NCI-H146 (cell line): ENCODE measurements at regions not wholly inside any gene's neighbourhood (a gene's known extent, or its start where the extent isn't known, plus 50 kb on each side); places are given as distances from the start of the nearest gene placed in this dataset.
A peak's percentile ranks its signal among the peaks of the same experiment; 100 is the strongest.

Experiments
- DNase-seq: peaks from one replicate; lab custom pipeline; 2025; lab: John Stamatoyannopoulos, UW

DNA sequence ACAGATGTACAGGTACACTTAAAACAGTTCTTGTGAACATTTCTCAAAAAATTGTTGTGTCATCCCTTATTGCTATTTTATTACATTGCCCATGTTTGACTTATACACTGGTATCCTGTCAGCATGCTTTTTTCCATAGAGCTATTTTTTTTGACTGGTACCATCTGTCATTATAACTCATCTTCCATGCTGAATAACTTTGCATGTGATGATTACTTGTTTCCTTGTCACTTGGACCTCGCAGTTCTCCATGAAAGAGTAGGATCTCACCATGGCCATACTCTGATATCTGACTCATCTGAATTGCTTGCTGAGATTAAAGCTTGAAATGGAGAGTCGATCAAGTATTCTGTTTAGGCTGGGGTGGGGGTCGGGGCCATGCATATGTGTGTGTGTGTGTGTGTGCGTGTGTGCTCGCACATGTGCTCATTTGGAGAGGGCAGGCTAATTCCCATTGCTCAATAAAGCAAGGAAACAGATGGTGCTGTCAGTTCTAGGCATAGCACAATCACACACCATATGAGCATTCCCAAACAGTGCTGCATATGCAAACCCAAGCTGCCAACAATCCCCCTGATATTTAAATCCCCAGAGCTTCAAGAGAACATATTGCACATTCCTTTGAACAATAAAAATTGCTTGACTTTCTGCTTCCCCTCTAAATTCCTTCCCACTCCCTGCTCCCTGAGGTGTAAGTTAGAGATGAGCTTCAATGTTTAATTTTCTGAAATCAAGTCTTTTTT is 62.9 kb downstream of the NHLRC3 start:
- no peak for DNase-seq

DNA sequence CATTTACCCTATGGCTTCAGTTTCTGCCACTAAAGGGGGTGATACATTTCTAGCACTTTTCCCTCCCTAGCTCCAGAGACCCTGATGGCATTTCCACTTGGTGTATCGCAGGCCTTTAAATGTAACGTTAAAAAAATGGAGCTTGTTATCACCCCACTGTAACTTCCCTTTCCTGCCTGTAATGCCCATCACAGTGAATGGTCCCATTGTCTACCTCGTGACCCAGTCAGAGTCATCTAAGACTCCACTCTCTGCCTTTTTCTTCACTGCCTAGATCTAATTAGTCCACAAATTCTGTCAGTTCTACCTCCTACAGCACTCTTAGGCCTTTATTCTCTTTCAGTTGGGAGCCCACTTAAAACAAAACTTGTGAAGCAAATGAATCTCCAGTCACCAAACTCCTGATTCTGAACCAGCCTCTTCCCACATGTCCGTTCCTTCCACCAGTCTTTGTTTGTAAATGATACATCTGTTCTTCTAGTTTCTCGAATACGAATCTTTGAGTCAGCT is 64.8 kb downstream of the NHLRC3 start:
- no peak for DNase-seq

GRCh38 chr13:39105110-39105509 is 66.9 kb downstream of the NHLRC3 start:
- peak; percentile 92 for DNase-seq

DNA sequence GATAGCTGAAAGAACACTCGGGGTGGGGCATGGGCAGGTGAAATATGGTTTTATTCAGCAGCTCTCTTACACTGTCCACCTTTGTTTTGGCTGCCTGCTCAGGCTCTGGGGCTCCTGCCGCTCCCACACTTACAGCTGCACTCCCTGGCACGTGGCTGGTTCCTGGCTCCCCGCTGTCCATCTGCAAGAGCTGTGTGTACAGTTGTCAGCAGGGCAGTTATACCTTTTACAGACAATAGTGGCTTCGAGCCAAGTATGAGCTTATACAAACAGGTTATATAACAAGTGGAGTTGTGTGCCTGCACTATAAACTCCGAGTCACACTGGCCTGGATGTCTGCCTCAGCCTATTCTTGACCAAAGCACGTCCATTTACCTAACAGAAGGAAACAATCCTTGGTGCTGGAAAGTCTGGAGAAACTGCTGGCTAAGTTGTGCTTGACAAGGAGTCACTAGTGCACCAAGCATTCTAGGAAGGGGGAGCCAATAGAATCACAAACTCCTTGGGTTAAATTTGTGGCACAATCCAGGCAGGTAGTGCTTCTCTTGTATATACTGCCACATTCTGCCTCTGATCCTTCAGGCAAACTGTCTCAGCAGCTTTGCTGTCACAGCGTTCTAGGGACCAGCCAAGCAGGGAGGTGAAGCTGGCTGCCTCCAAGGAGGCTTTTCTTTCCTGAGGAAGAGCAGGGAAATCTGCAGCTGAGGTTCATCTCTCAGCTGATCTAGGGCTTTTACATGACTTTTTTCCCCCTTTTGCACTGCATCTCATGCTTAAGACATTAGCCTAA is 68.2 kb downstream of the NHLRC3 start:
- peak; percentile 99 for DNase-seq

DNA sequence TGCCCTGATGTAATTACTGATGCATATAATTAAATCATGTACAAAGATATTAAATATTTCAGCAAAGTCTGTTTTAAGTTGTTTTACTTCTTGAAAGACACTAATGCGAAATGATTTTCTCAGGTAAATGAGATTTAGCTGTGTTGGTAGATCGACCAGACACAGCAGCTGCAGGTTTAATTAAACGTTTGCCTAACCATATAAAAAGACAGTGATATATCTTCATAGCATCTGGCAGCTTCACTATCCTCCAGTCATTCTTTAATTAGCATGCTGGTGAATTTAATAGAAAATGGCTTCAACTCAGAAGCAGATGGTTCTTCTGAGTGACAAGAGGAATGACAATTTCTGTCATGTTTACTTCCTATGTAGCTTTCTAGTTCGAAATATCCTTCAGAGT is 69.3 kb downstream of the NHLRC3 start:
- DNase-seq: peak; percentile 61

- peak; percentile 12 for DNase-seq
Measured at GRCh38 chr13:39108783-39109182, 70.5 kb downstream of the NHLRC3 start.

DNA sequence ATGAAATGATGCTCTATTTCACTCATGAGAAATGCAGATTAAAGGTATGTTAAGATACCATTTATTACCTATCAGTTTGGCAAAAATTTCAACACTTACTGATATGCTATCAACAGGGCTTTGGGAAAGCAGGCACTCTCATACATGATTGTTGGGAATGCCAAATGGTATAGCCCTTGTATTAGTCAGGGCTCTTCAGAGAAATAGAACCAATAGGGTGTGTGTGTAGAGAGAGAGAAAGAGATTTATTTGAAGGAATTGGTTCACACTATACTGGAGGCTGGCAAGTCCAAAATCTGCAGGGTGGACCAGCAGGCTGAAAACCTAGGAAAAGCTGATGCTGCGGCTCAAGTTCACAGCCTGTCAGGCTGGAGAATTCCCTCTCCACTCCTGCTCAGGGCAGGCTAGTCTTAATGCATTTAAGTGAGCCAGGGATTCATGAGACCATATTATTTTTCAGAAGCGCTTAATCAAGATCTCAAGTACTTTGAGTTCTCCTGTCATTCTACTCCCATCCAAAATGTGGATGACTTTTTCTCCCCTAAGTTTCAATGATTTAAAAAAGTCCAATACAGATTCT is 72.4 kb downstream of the NHLRC3 start:
- no peak for DNase-seq

GRCh38 chr13:39111145-39111544 is 72.9 kb downstream of the NHLRC3 start:
- no peak for DNase-seq

GRCh38 chr13:39119422-39119821 is 81.2 kb downstream of the NHLRC3 start:
- DNase-seq: no peak

- DNase-seq: no peak
Measured at GRCh38 chr13:39123578-39123977, 85.3 kb downstream of the NHLRC3 start.

GRCh38 chr13:39129213-39129612 is 91.0 kb downstream of the NHLRC3 start:
- peak; percentile 10 for DNase-seq

- DNase-seq: peak; percentile 80
Measured at GRCh38 chr13:39130301-39130700, 92.0 kb downstream of the NHLRC3 start.

DNA sequence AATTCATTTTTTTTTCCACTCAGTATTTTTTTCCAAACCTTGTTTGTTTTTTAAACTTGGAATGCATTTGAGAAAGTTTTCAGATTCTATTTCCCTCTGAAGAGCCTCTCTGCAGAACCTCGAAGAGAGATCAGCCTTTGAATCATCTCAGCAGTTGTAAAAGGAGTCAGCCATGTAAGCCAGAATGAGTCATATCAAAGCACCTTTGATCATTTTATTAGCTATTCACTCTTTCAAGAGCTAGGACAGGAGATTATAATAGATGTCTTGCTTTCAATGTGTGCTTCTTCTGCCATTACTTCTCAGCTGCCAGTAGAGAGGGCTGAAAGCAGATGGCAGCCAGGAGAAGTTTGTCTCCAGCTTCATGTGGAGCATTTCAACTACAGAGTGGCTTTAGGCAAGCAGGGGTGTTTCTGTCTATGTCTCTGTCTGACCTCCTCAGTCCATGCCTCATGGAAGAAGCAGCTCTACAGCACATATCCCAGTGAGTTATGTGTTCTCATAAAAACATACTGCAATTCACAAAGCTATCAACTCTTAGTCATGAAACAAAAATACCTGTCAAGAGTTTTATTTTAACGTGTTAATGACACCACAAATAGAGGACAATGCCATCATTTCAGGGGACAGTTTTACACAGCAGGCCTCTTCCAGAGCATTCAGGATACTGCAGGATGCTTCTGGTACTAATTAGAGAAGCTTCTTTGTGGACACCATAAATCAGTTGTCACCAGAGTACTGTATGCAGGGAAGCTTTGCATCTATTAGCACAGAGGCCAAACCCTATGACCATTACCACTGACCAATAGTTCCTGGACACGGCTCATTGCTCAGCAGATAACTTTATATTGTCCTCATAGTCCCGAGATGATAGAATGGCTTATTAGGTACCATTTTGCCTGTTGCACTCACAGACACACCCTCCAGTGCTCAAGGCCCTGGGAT is 94.3 kb downstream of the NHLRC3 start:
- DNase-seq: peak; percentile 98

DNA sequence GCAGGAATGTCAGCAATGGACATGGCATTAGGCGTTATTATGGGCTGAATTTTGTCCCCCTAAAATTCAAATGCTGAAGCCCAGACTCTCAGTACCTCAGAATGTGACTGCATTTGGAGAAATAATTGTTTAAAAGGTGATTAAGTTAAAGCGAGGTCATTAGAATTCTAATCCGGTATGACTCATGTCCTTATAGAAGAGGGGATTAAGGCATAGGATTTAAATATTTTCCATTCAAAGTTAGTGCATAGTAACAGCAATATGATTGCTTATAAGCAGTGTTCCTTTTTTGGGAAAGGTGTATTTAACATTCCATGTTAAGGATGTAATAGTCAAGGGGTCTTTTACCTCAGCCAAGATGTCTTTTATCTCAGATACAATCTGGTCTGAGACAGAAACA is 95.5 kb downstream of the NHLRC3 start:
- no peak for DNase-seq

- no peak for DNase-seq
Measured at GRCh38 chr13:39134574-39134973, 96.3 kb downstream of the NHLRC3 start.

GRCh38 chr13:39144391-39144790 is 106.1 kb downstream of the NHLRC3 start:
- peak; percentile 48 for DNase-seq

GRCh38 chr13:39144941-39145533 is 106.8 kb downstream of the NHLRC3 start:
- peak; percentile 28 for DNase-seq

- peak; percentile 71 for DNase-seq
Measured at GRCh38 chr13:39148513-39148961, 110.3 kb downstream of the NHLRC3 start.

DNA sequence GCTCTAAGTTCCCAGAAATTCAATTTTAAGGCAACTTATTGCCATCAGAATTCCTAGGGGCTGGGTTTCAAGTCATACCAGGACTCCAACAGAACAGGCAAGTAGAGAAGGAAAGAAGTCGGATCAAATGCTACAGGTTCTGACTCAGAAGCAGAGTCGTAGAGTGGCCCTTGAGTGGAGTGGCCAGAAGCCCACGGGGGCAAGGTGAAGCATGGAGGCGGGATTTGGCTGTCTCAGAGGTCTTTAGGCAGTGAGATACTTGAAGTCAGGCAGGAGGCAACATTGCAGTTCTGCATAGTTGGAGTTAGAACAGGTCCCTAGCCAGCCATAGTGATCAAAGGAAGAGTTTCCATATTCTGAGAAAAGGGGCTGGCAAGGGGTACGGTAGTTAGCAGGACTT is 111.6 kb downstream of the NHLRC3 start:
- no peak for DNase-seq

DNA sequence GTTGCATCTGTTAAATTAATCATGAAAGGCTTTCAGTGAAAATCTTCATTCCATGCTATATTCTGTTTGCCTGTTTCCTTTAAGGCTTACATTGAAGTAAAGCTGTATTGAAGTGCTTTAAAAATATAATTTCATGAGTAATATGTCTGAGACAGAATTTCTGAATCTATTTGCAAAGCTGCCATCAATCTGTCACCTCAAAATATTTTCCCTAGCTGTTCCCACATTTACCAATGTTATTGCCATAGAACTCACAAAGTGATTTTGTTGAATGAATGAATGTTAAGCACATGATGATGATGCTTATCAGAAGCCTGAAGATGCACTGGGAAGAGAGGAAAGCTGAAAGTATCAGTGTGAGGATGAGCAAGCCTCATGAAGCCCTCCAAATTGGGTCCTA is 115.8 kb downstream of the NHLRC3 start:
- no peak for DNase-seq

DNA sequence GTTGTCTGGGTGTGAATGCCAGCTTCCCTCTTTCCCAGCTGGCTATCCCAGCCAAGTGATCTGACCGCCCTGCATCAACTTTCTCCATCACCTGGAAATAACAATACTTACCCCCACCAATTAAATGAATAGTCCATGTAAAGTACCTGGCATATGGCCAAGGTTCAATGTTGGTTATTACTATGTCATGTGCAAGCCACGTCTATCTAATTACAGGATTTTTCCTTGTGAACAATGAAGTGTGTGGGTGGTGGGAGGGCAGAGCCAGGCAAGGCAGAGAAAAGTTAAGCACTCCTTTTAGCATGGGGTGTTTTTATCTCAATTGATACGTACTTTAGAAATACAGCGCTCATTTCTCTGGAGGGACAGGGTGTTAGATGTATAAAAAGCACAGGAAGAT is 121.1 kb downstream of the NHLRC3 start:
- peak; percentile 92 for DNase-seq
